GM21447 (cell line): ENCODE measurements at regions not wholly inside any gene's neighbourhood (a gene's known extent, or its start where the extent isn't known, plus 50 kb on each side); places are given as distances from the start of the nearest gene placed in this dataset.

Experiments
- ATAC-seq: cut with Tn5 transposase; IDR thresholded peaks from one replicate; pipeline ENCODE4 v1.9.1; 2021; ENCODE audit not compliant: unreplicated experiment

- ATAC-seq, result no peak
Measured at GRCh38 chr22:48338793-48339705, 1488.6 kb downstream of the BRD1 start.

DNA sequence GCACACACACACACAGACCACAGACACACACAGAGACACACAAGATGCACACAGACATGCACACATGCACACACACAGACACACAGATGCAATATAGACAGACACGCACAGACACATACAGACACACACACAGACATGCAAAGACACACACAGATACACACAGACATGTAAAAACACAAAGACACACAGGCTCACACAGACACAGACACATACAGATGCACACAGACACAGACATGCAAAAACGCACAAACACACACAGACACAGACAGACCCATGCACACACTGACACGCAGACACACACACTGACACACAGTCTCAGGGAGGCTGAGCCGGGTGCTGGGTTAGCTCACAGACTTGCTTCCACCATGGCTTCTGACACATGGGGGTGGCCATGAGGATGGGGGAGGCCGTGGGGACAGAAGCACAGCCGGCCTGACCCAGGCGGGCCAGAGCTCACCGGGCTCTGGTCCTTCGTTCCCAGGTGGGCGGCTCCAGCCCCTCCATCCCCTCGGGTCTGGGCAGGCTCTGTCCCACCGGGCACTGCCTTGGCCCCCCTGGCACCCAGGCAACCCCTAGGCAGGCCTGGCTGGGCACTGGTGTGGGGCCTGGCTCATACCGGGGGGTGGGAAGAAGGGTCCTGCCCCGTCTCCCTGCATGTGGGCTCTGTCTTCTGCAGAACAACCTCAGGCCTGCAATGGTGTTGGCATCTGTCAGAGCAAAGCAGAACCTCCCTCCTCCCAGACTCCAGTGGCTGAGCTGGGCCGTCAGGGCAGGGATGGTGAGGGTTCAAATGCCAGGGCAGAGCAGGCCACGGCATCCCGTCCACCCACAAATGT lies 1489.5 kb downstream of the BRD1 start:
- no peak for ATAC-seq

DNA sequence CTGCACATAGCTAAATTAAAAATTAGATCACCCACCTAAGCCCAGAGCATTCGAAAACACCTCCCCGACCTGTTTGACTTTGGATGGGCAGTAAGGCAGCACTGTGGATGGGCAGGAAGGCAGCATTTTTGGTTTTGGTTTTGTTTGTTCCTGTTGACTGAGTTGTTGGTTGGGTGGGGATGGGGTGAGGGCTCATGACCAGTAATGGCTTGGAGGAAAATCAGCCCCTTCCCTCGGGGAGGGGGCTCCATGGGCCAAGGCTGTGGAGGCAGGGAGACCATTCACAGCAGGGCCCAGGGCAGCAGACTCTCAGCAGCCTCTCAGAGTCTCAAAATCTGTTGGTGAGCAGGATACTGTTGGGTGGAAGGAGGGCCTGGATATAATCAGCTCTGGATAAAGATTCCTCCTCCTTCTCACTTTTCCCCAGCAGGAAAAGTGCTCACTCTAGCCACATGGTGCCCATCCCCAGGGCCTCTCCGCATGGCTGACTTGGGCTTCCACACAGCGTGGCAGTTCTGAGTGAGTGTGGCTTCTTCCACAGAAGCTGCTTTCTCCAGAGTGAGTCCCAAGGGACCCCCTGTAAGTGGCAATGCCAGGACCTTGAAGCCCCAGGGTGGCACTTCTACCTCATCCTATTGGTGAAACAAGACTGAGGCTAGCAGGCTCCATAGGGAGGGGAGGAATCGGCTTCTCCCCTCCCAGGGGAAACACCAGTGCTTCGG lies 1491.2 kb downstream of the BRD1 start:
- no peak for ATAC-seq

GRCh38 chr22:48335442-48336139 lies 1492.1 kb downstream of the BRD1 start:
- no peak for ATAC-seq

GRCh38 chr22:48334971-48335370 lies 1492.7 kb downstream of the BRD1 start:
- no peak for ATAC-seq

DNA sequence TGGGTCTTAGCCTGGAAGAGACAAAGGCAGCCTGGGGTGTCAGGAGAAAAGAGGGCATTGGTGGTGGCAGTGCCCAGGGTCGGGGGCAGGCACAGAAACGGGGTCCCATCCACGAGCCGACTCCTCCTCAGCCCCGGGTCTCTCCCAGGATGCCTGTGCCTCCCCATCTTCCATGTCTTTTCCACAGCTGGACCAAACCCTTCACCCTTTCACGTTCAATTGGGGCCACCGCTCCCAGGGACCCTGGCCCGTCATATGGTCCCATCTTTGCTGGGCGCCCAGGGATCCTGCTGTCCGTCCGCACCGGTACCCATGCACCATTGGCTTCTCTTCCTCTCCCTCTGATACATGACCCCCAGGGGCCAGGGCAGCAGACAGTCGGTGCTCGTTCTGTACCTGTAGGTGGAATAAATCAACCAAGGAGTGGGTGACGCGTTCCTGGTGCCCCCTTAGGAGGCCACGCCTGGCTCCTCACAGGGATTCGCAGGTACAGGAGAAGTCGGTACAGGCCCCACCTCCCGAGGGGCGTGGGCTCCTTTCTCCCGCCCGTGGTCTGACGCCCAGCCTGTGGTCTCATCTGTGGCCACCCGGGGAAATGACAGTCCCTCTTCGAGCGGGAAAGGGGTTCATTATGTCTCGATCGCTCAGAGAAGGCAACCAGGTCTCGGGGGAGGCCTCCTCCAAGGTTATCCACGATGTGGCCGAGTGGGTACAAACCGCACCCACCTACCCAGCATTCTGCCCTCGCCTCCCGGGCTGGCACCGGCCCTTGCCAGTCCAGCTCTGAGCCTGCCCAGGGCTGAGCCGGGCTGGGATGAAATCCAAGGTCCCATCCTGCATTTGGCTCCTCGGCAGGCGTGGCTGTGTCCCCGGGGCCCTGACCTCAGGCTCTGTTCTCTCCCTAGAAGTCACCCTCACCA lies 1493.6 kb downstream of the BRD1 start:
- ATAC-seq, result no peak

GRCh38 chr22:48333323-48333763 lies 1494.3 kb downstream of the BRD1 start:
- ATAC-seq, result no peak

GRCh38 chr22:48332438-48333322 lies 1495.0 kb downstream of the BRD1 start:
- ATAC-seq, result no peak

- no peak for ATAC-seq
Measured at GRCh38 chr22:48331691-48332220, 1495.9 kb downstream of the BRD1 start.

GRCh38 chr22:48331266-48331665 lies 1496.4 kb downstream of the BRD1 start:
- no peak for ATAC-seq

DNA sequence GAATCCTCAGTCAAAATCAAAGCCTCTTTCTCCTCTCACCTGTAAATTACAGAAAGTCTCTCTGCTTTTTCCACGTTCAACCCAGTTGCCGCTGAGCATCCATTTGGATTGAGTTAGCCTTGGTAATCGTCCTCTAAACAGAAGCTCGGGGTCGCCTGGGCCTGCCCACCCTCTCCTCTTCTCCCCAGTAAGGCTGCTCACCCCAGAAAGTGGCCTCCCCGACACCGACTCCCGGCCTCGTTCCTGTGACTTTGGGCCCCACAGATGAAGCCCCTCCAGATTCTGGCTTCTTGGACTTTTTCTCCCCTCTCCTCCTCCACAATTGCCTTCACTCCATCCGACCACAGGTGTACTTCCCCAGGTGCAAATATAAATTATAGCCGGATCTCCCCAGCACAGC lies 1500.0 kb downstream of the BRD1 start:
- ATAC-seq, result no peak

- no peak for ATAC-seq
Measured at GRCh38 chr22:48323746-48324145, 1503.9 kb downstream of the BRD1 start.

DNA sequence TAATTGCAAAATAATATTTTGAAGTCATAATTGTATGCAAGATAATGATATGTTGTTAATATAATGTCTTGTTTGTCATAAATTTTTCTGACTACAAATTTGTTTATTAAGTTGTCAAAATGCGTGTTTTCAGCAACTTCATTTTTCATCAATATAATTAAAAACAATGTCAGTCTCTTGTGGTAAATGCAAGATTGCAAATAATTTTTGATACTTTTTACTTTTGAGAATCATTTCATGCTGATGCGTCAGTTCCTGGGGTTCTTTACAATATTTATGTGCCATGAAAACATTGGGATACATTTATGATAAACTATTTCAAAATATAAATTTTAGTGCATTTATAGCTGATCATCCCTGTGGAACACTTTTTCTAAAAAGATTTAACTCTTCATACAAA lies 1504.8 kb downstream of the BRD1 start:
- ATAC-seq, result no peak

- no peak for ATAC-seq
Measured at GRCh38 chr22:48321986-48322545, 1505.6 kb downstream of the BRD1 start.

DNA sequence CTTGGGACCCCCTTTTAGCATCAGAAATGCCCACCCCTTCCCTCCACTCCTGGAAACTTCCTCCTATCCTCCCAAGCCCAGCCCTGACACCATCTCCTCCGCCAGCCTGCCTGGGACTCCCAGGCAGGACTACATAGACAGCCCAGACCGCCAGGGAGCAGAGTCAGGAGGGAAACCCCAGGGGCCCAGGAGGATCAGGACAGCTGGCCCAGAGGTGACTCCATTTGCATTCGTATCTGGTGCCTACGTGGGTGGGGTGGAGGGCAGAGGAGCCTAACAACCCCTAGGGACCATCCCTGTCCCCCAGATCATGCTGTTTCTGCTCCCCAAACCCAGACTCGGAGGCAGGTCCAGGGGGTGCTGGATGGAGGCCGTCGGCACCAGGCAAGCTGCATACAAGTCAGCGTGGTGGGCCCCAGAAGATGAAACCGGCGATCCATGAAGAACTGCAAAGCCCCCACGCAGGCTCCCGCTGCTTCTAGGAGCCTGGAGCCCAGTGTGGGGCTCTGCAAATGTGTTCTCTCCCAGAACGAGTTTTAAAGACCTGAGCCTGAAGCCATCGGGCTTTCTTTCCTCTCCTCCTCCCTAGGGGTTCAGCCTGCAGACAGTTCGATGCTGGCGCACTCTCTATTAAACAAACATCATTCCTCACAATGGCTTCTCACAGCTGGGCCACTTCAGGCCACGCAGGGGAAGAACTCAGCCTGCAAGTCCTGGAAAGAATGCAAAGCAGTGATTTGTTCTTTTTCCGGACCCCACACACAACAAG lies 1506.8 kb downstream of the BRD1 start:
- ATAC-seq, result no peak

DNA sequence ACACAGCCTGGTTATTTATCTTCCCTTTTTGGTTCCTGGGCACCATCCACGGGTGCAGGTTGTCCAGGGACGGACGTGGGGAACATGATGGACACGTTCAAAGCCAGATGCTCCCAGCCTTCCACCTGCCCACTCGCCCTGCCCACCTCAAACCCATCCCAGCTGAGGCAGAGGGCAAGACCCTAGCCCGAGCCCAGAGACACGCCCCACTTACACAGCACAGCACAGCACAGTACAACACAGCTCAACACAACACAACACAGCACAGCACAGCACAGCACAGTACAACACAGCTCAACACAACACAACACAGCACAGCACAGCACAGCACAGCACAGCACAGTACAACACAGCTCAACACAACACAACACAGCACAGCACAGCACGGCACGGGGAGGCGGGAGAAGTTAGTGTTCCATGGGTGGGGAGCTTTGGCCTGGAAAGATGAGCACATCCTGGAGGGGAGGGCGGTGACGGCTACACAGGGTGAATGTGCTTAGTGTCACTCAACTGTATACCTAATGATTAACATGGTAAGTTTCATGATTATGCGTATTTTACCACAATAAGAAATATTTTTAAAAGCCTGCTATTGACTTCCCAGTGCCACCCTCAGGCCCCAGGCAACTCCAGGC lies 1507.5 kb downstream of the BRD1 start:
- no peak for ATAC-seq
